Stomach (tissue), 8 donors: ENCODE measurements at regions not wholly inside any gene's neighbourhood (a gene's known extent, or its start where the extent isn't known, plus 50 kb on each side); places are given as distances from the start of the nearest gene placed in this dataset.

Source experiments
- DNase-seq, 2 donors: peaks; one replicate each; pipeline versions ENCODE4 v3.0.0 to v3.0.0-alpha.2; 2013 to 2019
- H3K27ac ChIP-seq, 5 donors: fragments of 200-600 bp in 4 of 5; sonication (generic) in 4 of 5; one replicate each; pipeline ENCODE4 v1.5.1; 2013 to 2019; ENCODE audit warnings: mild to moderate bottlenecking in 1 of 5, moderate library complexity in 1 of 5
- H3K27me3 ChIP-seq, 3 donors: fragments of 200-600 bp; sonication (generic); one replicate each; pipeline ENCODE4 v1.5.1; 2017 to 2019; ENCODE audit warnings: mixed run types in 1 of 3
- H3K36me3 ChIP-seq, 4 donors: fragments of 200-600 bp; sonication (generic); 1 replicate in 3 of 4; 2 replicates in 1 of 4; pipeline ENCODE4 v1.5.1; 2016 to 2019
- H3K4me1 ChIP-seq, 4 donors: fragments of 200-600 bp; sonication (generic); one replicate each; pipeline ENCODE4 v1.5.1; 2016 to 2019
- H3K4me3 ChIP-seq, 4 donors: fragments of 200-600 bp; sonication (generic) in 3 of 4; one replicate each; pipeline ENCODE4 v1.5.1; 2016 to 2019; ENCODE audit warnings: mild to moderate bottlenecking in 1 of 4
- H3K9me3 ChIP-seq, 4 donors: fragments of 200-600 bp; sonication (generic); one replicate each; pipeline ENCODE4 v1.5.1; 2016 to 2019
- EP300 ChIP-seq: sonication (generic); formaldehyde crosslinking; IDR thresholded peaks from one replicate; pipeline ENCODE4 v1.6.1; 2017; ENCODE audit warnings: antibody characterized with exemption
- POLR2A ChIP-seq, 4 donors: fragments of 450-650 bp; IDR thresholded peaks; one replicate each; pipeline ENCODE4 v1.6.1; 2016; ENCODE audit warnings: antibody characterized with exemption in 4 of 4, control low read depth in 2 of 4, mild to moderate bottlenecking in 1 of 4, moderate library complexity in 1 of 4
- POLR2AphosphoS5 ChIP-seq, 3 donors: sonication (generic); formaldehyde crosslinking; IDR thresholded peaks; one replicate each; pipeline ENCODE4 v1.6.1; 2016; ENCODE audit warnings: antibody characterized with exemption in 3 of 3
- WGBS, 5 donors: extraction: QIAGEN DNeasy Blood & Tissue Kit in 3 of 5; methylation state at CpG; one replicate each; pipeline versions ENCODE4 v1.1.5 to v1.1.7; 2013 to 2018; 5-methylcytosine and 5-hydroxymethylcytosine counted together
- intact Hi-C: fragments of 100-400 bp; cut with DNase I; formaldehyde crosslinking; loops from one replicate; pipeline ENCODE4 v1.15.1; 2023; ENCODE audit warnings: low total_unique reads
- TF ChIP-seq, protein P1 (sequence below), 7 experiments: fragments of 450-650 bp in 4 of 7; fragments of 200-600 bp in 3 of 7; sonication (generic) in 3 of 7; IDR thresholded peaks; one replicate each; pipeline ENCODE4 v1.5.1; 2016 to 2019; ENCODE audit warnings: antibody characterized with exemption in 7 of 7, control low read depth in 2 of 7, mild to moderate bottlenecking in 1 of 7
- donor health status: healthy with polysubstance abuse.
- donor health status: Bipolar disorder and iron deficiency.
- donor health status: healthy.

DNA sequence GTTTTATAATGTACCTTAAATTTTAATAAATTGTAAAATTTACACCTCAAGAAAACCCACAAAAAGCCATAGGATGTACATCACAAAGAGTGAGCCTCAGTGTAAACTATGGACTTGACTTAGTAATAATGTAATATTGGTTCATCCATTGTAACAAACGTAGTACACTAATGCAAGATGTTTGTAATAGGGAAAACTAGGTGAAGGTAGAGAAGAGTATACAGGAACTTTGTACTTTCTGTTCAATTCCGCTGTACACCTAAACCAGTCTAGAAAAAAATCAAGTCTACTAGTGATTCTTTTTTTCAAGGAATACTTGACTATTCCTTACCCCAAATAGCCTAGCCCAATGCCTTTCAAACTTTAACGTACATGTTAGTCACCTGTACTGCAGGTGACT, 222.3 kb upstream of the FGGY start:
- no peaks in the 10 kb centered on the region for H3K36me3 ChIP-seq
- no peak overlapping the region for H3K4me3 ChIP-seq
- TF ChIP-seq POLR2A (IDR thresholded peaks at IDR 0.05) (no peak), EP300 (no peak), POLR2AphosphoS5 (IDR thresholded peaks at IDR 0.05) (no peak)
- TF ChIP-seq, protein P1, sequence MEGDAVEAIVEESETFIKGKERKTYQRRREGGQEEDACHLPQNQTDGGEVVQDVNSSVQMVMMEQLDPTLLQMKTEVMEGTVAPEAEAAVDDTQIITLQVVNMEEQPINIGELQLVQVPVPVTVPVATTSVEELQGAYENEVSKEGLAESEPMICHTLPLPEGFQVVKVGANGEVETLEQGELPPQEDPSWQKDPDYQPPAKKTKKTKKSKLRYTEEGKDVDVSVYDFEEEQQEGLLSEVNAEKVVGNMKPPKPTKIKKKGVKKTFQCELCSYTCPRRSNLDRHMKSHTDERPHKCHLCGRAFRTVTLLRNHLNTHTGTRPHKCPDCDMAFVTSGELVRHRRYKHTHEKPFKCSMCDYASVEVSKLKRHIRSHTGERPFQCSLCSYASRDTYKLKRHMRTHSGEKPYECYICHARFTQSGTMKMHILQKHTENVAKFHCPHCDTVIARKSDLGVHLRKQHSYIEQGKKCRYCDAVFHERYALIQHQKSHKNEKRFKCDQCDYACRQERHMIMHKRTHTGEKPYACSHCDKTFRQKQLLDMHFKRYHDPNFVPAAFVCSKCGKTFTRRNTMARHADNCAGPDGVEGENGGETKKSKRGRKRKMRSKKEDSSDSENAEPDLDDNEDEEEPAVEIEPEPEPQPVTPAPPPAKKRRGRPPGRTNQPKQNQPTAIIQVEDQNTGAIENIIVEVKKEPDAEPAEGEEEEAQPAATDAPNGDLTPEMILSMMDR (IDR thresholded peaks at IDR 0.05) = no peak
- DNase-seq = no peak
- H3K9me3 ChIP-seq = no peaks in the 10 kb centered on the region
- peaks cover 9 to 41% (median 23%) of the 10 kb centered on the region in 4 donors for H3K4me1 ChIP-seq
- WGBS, 5 donors = 42 to 78% (median 53%) methylated on average over 3 of the region's 3 CpGs
- no peaks in the 10 kb centered on the region for H3K27me3 ChIP-seq
- intact Hi-C loops = no loop called here
- no peak overlapping the region for H3K27ac ChIP-seq

DNA sequence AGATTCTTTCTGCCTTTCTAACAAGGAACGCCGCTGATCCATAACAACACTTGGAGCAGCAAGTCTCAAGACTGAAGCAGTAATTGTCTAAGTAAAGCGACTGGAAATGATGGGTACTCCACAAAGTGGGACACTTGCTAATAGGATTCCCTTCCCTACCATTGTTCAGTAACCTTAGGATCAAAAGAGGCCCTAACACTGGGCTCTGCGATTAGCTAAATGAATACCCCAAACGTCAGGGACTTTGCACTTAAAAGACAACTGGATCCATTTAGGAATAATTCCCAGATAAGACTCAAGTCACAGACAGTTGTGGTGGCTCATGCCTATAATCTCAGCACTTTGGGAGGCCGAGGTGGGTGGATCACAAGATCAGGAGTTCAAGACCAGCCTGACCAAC, 221.9 kb upstream of the FGGY start:
- intact Hi-C loops = no loop called here
- Histone ChIP-seq H3K4me3 (no peak overlapping the region), H3K4me1 (peaks cover 9 to 40% (median 25%) of the 10 kb centered on the region in 4 donors), H3K36me3 (no peaks in the 10 kb centered on the region), H3K27ac (no peak overlapping the region), H3K9me3 (no peaks in the 10 kb centered on the region), H3K27me3 (no peaks in the 10 kb centered on the region)
- DNase-seq = no peak
- TF ChIP-seq POLR2A (IDR thresholded peaks at IDR 0.05) (no peak), EP300 (no peak), POLR2AphosphoS5 (IDR thresholded peaks at IDR 0.05) (no peak)
- TF ChIP-seq, protein P1 (IDR thresholded peaks at IDR 0.05) = no peak
- 91 to 97% (median 92%) methylated on average over 6 of the region's 6 CpGs for WGBS, 5 donors

DNA sequence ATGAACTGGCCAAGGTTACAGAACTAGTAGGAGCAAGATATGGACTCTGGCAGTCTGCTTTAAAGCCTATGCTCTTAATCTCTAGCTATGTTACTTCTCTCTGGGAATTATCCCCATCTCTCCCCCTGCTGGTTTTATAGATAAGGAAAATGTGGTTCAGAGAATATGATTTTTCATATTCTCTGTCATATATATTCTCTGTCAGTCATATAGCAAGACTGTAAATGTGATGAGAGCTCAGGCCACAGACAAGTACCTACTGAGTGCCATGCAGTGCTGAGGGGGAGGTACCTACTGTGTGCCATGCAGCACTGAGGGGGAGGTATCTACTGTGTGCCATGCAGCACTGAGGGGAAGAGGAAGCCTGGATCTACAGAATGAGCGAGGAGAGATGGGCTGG, 220.3 kb upstream of the FGGY start:
- intact Hi-C loops = no loop called here
- Histone ChIP-seq H3K36me3 (no peaks in the 10 kb centered on the region), H3K4me1 (peaks cover under 1 to 25% (median 13%) of the 10 kb centered on the region in 4 donors), H3K27me3 (no peaks in the 10 kb centered on the region), H3K9me3 (no peaks in the 10 kb centered on the region), H3K27ac (no peak overlapping the region), H3K4me3 (no peak overlapping the region)
- 82 to 100% (median 88%) methylated on average over 1 of the region's 1 CpG for whole genome bisulfite sequencing, 5 donors
- no peak for TF ChIP-seq EP300
- TF ChIP-seq, protein P1 (IDR thresholded peaks at IDR 0.05) = peak in 1 of 7 experiments; percentile 22
- DNase-seq = no peak

DNA sequence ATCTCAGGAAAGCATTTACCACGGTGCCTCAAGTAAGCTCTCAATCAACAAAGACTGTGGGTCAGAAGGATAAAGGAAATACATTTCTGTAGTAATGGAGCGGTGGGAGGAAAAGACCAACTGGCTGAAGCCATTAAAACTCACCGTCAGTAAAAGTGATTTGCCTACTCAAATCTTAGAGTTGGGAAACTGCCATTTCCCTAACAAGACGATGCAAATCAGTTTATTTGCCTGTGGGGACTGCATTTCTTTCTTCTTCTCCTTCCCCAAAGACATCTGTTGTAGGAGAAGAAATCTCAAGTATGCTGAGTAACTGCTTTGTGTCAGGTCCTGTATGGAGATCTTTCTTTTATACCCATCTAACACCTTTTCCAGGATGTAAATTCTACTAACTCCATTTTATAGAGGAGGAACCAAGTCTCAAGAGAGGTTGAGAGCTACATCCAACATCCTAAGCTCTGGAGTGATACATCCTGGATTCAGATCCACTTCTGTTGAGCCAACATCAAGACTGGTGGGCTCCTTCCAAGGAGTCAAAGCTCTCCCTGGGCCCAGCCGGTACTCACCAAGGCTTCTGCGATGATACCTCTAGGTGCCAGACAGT, 219.3 kb upstream of the FGGY start:
- Histone ChIP-seq H3K27ac (no peak overlapping the region), H3K36me3 (no peaks in the 10 kb centered on the region), H3K9me3 (no peaks in the 10 kb centered on the region), H3K4me3 (no peak overlapping the region), H3K27me3 (no peaks in the 10 kb centered on the region), H3K4me1 (peaks cover 0 to 25% (median 8%) of the 10 kb centered on the region in 4 donors)
- TF ChIP-seq POLR2A (IDR thresholded peaks at IDR 0.05) (no peak), EP300 (no peak), POLR2AphosphoS5 (IDR thresholded peaks at IDR 0.05) (no peak)
- TF ChIP-seq, protein P1 (IDR thresholded peaks at IDR 0.05) = no peak
- DNase-seq = no peak
- 64 to 84% (median 70%) methylated on average over 6 of the region's 6 CpGs for WGBS, 5 donors
- intact Hi-C loops = no loop called here
